ENCODE measurements at regions not wholly inside any gene's neighbourhood (a gene's known extent, or its start where the extent isn't known, plus 50 kb on each side); places are given as distances from the start of the nearest gene placed in this dataset.

GRCh38 chr6:30816791-30817739 is 67.3 kb upstream of the DDR1 start:
- TF ChIP-seq CTCF (IDR thresholded peaks at IDR 0.05), result no peak
- no peak for TF ChIP-seq POLR2A (IDR thresholded peaks at IDR 0.05)
- no peak for TF ChIP-seq POLR2AphosphoS5 (IDR thresholded peaks at IDR 0.05)

Data from upper lobe of left lung (tissue), 4 donors.